Peyer's patch (tissue), 4 donors: ENCODE measurements at regions not wholly inside any gene's neighbourhood (a gene's known extent, or its start where the extent isn't known, plus 50 kb on each side); places are given as distances from the start of the nearest gene placed in this dataset.

Source experiments
- CTCF ChIP-seq, 6 experiments: fragments of 450-650 bp in 4 of 6; fragments of 200-600 bp in 2 of 6; sonication (generic) in 1 of 6; IDR thresholded peaks; one replicate each; pipeline ENCODE4 v1.5.1; 2017 to 2019; ENCODE audit warnings: antibody characterized with exemption in 6 of 6, mild to moderate bottlenecking in 3 of 6, moderate library complexity in 1 of 6
- POLR2A ChIP-seq, 2 donors: fragments of 450-650 bp; IDR thresholded peaks; one replicate each; pipeline ENCODE4 v1.5.1; 2017; ENCODE audit warnings: antibody characterized with exemption in 2 of 2, mild to moderate bottlenecking in 2 of 2, moderate library complexity in 2 of 2

GRCh38 chr5:58011301-58011700, 448.6 kb downstream of the PLK2 start:
- TF ChIP-seq CTCF (IDR thresholded peaks at IDR 0.05) (no peak), POLR2A (IDR thresholded peaks at IDR 0.05) (no peak)
